ENCODE measurements at regions not wholly inside any gene's neighbourhood (a gene's known extent, or its start where the extent isn't known, plus 50 kb on each side); places are given as distances from the start of the nearest gene placed in this dataset.

DNA sequence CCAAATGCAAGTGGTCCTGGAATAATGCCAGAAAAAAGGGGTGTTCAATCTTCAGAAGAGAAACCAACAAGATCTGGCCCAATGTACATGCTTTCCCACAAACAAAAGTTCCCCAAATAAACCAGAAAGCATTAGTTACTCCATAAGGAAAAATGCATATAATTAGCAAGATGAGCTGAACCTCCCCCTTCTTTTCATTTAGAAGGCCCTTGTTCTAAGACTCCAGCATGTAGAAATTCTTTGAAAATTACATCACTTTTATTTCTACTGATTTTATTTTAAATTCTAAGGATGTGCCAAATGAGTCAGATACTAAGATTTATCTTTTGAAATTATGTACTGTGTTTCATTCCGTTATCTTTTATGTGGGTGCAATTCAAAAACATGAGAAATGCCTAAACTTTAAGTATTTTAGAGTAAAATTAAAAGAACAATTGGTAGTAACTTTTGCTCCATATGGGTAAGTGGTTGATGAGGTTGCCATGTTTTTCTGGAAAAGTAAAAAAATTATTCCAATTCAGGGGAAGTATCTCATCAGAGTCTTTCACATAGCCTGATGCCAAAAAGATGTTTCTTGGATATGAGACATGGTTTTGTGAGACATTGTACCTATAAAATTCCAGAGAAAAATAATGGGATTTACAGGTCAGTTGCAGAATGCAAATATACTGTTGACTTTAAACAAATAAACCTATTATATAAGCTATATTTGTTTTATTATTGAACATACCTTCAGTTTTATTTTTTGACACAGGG lies 106.5 kb upstream of the CCDC112 start:
- DNase-seq: no peak

DNA sequence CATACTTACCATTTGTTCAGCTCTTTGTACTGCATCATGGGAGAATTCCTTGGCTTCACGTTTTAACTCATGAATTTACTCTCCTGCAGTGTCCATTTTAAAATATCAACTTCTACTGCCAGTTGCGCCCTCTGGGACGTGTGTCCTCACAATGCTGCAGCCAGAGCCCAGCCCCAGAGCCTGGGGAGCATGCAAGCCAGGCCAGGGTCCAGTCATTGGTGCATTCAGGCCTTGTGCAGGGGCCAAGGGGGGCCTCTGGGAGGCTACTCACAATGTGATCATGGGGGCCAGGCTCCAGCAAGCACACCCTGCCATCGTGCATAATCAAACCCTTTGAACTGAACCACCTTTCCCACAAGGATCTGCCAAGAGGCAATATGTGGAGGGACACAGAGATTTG lies 105.6 kb upstream of the CCDC112 start:
- no peak for DNase-seq

DNA sequence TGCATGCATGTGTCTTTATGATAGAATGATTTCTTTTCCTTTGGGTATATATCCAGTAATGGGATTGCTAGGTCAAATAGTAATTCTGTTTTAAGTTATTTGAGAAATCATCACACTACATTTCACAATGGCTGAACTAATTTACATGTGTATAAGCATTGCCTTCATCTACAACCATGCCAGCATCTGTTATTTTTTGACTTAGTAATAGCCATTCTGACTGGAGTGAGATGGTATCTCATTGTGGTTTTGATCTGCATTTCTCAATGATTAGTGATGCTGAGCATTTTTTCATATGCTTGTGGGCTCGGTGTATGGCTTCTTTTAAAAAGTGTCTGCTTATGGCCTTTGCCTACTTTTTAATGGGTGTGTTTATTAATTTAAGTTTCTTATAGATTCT lies 102.3 kb upstream of the CCDC112 start:
- no peak for DNase-seq

DNA sequence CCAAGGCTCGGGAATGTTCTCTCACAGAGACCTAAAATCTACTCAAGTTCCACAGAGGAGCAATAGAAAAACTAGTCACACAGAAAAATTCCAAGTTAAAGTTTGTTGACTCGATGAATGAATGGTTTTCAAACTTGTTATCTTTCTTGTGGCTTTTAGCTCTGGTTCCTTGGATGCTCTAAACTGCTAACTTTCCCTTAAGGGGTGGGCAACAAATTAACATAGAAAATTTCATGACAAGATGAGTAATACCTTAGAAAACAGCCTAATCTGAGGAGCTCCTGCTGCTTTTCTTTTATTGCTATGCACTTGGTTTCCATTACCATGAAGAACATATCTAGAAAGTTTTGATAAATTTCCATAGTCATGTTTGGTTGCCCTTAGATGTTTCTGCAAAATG lies 100.2 kb upstream of the CCDC112 start:
- DNase-seq: no peak

DNA sequence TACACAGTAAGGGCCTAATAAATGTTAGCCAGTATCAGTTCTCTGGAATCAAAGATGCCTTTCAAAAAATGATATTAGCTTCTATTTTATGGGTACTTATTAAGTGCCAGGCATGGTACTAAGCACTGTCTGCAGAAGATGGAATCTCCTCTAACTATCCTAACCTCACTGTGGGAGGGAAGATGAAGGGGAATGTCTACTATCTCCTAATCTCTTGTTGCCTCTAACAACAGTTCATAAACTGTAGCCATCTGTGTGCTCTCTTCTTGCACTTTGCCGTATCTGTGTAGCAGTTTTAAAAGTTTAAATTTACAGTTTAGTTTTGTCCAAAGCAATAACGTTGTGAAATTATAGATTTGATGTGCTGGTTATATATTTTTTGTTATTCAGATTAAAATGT lies 99.6 kb upstream of the CCDC112 start:
- no peak for DNase-seq

DNA sequence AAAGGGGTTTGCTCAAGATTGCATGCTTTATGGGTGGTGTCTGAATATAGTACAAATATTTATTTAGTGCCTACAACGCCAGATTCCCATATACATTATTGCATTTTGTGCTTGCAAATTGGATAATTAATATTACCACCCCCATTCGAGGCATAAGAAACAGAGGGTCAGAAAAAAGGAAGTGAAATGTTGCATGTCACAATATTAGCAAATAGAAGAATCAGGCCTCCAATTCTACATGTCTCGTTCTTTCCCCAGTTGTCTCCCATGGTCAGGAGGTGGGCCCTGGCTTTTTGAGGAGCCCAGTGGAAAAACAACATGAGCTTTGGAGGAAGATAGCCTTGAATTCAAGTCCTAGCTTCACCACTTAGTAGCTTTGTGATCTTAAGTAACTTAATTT lies 98.1 kb upstream of the CCDC112 start:
- DNase-seq: no peak

DNA sequence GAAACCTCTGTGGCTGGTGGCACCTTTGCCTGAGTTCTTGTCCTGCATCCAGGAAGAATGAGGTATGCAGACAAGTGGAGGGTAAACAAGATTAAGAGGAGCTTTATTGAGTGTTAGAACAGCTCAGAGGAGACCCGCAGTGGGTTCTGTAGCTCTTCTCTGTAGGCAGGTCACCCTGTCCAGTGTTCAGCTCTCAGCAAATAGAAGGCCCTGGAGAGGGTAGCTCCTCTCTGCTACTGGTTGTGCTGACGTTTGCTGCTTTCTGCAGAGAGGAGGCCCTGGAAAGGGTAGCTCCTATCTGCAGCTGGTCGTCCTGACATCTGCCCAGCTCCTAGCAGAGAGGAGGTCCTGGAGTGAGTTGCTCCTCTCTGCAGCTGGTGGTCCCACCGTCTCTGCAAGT lies 96.8 kb upstream of the CCDC112 start:
- DNase-seq: no peak

DNA sequence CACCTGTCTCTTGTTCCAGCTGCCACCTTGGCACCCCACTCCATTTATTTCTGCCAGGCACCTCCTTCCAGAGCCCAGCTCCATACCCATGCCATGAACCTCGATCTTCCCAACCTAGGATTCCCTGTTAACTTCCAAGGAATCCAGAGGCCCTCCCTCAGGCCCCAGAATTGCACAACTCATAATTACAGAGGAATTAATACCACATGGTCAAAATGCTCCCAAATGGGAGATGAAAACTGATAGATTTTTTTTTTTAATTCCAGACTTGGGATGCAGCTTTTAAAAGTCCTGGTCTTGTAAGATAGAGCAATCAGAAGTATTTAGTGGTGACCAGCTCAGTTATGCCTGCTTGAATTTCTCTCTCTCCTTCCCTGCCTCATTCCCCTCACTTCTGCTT lies 96.2 kb upstream of the CCDC112 start:
- no peak for DNase-seq

DNA sequence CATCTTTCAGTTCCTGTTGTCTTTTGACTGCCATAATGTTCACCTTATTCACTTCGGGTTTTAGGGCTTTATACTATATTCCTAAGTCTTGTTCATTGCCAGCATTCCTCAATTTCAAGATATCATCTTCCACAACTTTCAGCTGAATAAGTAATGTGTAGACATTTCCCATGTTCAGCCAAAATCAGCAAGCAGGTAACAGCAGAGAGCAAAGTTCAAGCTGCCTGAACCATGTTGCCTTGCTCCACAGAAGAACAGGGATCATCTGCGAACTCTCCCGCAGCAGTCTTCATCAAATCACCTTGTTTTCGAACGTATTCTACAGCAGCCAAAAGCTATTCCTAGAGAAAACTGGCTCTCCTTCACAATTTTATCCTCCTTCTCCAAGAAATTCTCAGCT lies 95.3 kb upstream of the CCDC112 start:
- no peak for DNase-seq

DNA sequence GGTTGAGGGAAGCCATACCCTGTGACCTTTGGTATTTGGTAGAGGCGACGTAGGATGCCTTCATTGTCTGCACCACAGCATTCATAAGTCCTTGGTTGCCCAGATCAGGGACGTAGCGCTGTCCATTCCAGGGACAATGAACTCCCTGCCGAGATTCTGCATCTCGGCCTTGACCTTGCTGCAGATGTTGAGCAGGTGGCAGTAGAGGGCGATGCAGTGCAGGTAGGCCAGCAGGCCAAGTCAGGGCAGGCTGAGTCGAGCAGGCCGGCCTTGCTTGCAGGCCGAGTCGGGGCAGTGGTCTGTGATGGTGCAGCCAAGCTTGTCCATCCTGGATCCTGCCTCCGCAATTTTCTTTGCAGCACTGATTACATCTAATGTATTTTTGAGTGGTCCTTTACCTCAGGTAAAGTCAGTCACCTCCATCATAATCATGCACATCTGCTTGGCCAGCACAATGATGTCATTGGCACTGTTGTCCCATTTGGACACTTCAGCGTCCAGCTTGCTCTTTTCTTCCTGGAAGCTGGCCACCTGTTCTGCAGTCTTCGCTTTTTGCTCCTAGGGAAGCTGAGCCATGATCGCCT lies 93.4 kb upstream of the CCDC112 start:
- no peak for DNase-seq

DNA sequence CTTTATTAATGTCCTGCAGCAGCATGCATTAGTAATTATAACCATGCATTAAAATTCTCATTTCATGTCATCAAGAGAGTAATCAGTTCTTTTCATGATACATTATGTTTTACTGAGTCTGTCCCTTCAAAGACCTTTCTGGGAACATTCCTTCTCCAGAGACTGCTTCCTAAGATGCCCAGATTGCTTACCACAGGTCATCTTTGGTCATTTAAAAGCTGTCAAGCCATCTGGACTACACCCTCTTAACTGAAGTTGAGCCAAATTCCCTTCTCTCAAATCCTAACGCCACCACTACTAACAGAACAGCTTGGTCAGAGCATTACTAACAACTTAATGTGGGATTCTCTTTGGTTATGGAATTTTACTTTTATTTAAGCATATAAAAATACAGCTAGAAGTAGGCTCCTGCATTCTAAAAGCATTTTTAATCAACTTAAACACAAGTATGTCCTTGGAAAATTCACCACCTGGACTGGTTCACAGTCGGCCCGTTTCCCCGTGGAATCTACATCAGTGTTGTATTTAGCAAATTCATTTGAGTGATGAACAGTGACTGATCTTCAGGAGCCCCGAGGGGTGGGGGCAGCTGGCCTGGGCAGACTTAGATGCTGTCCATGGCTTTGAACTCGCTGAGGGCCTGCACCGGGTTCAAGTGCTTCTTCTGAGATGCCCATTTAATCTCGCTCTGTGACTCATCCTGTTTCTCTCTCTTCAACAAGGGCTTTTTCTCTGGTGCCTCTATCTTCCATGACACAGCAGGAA lies 92.8 kb upstream of the CCDC112 start:
- DNase-seq: no peak

DNA sequence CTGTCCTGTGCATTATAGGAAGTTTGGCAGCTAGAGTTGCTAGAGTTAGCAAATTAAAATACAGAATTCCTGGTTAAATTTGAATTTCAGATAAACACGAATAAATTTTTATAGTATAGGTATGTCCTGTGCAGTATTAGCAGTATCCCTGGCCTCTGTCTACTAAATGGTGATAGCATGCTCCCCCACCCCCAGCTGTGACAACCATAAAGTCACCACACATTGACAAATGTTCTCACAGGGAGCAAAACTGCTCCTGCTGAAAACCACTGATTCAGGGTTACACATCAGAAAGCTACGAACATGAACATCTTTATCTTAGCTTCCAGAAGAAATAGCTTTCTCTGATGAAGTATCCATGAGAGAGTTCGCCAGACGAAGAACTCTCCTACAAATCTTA lies 91.8 kb upstream of the CCDC112 start:
- no peak for DNase-seq

DNA sequence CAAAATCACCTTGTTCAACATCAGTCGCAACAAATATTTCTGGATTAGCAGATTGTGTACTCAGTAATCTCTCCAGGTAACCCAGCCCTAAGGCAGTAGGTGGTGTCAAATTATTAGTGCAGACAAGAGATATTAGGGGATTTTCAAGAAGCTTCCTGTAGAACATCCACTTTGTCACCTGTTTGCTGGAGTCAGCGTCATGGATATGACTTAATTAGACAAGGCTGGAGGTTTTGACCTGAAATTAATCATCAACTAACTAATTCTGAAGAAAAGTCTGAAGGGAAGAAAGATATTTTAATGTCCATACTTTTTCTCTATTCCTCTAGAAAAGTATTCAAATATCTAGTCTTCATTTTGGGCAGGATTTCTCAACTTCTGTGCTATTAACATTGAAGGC lies 91.4 kb upstream of the CCDC112 start:
- no peak for DNase-seq

DNA sequence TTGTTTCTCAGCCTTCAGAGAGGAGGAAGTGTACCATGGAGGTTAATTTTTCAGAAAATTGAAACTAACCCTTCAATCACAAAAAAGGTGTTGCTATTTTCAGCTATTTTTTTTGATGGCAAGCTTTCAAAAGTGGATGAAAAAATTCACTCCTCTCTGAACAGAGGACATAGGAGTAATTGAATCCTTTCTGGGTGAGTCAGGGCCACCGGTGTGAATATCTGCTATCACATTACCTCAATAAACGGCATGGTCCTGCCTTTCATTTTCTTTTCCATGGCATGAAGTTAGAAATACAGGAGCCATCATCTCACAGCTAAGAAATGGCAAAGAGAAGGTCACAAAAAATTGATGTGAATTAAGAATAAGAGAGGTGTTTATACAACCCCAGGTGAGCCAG lies 90.2 kb upstream of the CCDC112 start:
- no peak for DNase-seq

DNA sequence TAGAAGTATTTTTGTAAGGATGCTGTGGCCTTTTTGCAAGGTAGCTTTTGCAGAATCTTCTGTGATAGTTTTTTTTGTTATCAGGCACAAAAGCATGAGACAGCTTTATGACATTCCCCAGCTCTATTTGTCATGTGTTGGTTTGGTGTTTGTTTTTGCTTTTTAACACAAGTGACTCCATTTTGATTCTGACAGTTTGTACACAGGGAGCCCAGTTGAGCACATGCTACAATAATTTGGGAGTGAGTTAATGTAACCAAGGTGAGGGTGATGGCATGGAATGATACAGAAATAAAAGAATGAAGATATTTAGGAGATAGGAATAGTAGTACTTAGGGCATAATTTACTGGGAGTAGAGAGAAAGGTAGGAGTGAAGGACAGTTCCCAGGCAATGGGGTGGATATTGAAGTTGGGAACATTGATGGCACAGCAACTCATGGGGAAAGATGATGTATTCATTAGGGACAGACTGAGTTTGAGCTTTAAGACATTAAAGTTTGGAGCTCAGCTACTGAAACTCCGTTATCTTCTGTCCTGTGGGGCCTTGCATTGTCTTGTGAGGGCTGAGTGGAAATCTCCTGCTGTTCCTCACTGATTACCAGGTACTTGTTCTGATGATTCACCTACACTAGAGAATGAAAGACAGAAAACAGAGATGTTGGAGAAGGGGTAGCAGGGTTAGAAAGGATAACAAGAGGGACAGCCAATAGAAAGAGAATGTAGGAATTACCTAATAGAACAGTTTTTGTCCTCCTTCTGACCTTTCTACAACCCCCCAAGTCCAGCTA lies 88.3 kb upstream of the CCDC112 start:
- no peak for DNase-seq

DNA sequence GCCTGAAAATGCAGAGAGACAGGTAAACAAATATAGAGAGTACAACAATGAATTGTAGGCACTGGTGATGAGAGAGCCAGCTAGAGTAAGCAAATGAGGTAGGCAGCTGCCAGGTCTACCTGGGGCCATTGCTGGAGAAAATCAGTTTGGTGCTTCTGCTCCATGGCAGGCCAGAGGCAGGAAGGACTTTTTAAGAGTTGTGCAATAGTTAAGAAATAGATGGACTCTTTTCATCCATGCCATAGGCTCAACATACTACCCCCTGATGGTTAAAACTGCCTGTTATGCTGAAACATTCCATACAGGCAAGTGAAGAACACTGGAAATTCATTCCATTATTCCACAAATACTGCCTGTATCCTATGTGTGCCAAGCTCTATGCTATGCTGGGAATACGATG lies 86.5 kb upstream of the CCDC112 start:
- DNase-seq: no peak

DNA sequence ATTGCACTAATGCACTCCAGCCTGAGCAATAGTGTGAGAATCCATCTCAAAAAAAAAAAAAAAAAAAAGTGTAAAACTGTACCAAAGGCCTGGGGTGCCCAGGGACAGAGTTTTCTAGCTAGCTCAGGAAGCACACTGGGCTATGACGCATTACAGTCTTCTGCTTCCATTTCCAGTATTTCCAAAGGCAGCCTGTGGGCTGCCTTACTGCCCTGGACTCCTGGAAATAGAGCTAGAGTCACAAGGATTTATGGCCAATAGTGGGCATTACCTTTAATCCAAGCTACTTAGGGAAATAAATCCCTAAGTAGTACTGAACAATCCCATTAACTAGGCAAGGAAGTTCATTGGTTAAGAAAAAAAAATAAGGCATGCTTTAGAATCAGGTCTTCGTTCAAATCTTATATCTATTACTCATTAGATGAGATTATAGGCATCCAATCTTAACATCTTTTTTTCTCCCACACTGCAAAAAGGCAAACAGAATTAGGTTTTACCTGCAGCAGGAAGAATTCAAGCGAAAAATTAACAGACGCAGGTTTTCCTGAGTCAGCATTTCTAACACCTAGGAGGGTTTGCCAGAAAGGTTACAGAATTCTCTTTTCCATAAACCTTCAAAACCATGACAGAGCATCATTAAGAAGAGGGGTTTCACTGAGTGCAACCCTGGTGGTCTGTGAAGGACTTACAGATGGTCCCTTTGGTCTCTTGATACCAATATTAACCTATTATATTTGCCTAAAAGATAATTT lies 85.6 kb upstream of the CCDC112 start:
- no peak for DNase-seq

DNA sequence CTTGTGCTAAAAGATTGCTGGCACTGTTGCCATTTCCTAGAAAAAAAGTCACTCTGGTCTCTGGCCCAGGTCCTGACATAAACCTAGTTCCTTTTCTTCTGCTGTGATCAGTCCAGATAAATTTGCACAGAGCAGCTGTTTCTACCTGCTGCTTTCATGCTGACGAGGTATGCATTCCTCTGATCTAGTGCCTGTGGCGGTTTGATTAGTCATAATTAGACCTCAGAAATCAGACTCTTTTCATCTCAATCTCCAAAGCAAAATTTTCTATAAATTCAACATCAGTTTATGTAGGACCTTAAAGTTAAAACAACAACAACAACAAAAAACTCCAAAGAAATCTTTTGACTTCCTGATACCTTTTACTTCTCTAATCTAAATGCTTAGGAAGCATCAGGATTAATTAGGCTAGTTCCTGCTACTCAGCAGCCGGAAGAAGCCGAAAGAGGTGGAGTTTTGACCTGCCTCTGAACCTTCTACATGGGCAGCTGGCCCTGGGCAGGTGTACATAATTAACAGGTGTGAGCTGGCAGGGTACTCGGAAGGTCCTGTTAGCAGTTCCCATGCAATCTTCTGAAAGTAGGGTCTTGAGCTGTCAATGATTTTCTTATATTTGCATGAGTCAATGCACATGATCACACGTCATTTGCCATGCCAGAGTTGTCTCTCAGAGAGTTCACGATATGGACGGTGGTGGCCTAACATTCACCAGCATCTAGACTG lies 83.3 kb upstream of the CCDC112 start:
- no peak for DNase-seq

DNA sequence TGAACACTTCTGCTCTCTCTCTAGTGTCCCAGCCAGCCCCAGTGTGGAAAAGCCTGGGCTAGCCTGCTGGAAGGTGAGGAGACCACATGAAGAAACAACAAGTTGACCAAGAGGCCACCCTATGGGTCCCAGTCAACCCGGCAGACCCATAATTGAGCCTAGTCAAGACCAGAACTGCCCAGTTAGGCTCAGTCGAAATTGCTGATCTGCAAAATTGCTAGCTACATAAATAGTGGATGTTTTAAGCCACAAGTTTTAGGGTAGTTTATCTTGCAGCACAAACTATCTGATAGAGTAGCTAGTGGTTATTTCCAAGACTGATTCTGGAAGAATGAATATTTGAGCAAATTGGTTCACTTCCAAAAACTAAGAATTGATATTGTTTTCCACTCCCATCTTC lies 82.3 kb upstream of the CCDC112 start:
- no peak for DNase-seq

DNA sequence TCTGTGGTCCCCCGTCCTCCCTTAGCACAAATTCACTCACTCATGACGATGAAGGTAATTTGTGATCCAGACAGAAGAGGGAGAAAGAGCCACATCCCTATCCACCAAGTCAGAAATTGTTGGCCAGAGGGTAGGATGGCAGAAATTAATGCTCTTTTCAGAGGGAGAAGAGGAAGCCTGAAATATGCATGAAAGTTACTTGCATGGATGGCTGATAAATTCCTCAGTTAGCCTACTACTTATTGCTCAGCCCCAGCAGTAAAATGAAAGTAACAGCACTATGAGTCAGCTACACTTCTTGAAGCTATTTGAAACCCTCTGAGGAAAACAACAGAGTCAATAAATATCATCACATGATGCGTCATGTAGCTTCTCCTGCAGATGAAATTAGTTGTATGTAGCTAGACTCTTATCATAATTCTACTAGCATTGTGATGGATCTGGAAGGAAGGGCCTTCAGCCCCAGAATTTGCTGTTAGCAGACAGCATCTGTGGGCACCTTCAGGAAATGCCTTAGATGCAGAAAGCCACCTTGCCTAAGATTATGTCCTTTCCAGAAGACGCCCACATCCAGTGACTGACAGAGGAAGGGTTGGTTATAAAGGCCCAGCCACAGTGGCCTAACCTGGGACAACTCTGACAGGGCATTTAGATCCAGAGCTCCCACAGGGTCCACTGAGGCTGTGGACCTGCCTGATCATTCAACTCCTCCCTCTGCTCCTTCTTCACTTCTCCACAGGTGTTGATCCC lies 81.2 kb upstream of the CCDC112 start:
- no peak for DNase-seq

DNA sequence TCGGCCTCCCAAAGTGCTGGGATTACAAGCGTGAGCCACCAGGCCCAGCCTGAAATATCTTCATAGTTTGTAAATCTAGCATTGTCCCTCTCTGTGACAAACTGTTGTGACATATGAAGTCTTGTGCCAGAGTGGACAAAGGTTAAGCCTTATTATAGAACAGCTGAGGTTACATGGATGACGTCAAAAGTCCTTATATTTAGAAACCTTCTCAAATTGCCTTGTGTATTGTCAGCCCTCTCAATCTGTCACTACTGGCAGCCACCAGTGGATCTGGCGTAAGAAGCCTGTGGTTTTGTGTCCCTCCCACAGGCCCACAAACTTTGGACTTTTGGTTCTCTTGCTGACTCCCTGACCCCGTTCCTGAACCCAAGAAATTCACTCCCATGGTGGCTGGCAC lies 79.4 kb upstream of the CCDC112 start:
- DNase-seq: no peak

Measured in 8988T (cell line).